SU-DHL-6 (cell line): ENCODE measurements at regions not wholly inside any gene's neighbourhood (a gene's known extent, or its start where the extent isn't known, plus 50 kb on each side); places are given as distances from the start of the nearest gene placed in this dataset.
"Not testable (repeated sequence)": the region's sequence is repeated elsewhere in the genome, so short reads cannot be mapped to it uniquely, and the experiment has no call there.

Experiments used
- H2AFZ ChIP-seq: fragments of 200-600 bp; sonication (generic); 2 replicates; pipeline ENCODE4 v1.6.1; 2014; ENCODE audit warnings: low read depth, mild to moderate bottlenecking, moderate library complexity, mixed read lengths, antibody characterized with exemption, low read length; ENCODE audit not compliant: severe bottlenecking
- H3F3A ChIP-seq: fragments of 200-600 bp; shearing (Covaris generic); 2 replicates; pipeline ENCODE4 v1.6.0; 2016; ENCODE audit warnings: antibody characterized with exemption, mild to moderate bottlenecking; ENCODE audit not compliant: insufficient read depth
- H3K27ac ChIP-seq: fragments of 200-600 bp; sonication (generic); 2 replicates; pipeline ENCODE4 v1.5.1; 2016; ENCODE audit warnings: low read depth, mild to moderate bottlenecking, low read length, moderate library complexity, mixed read lengths
- H3K27me3 ChIP-seq: fragments of 200-600 bp; sonication (generic), shearing (Covaris generic); 2 replicates; pipeline ENCODE4 v1.6.0; 2014; ENCODE audit warnings: mild to moderate bottlenecking, low read length
- H3K36me3 ChIP-seq: fragments of 200-600 bp; sonication (generic); 2 replicates; pipeline ENCODE4 v1.6.1; 2014; ENCODE audit warnings: mild to moderate bottlenecking, low read length, mixed read lengths
- H3K4me2 ChIP-seq: fragments of 300-600, 200-600 bp; shearing (Covaris generic), sonication (generic); 2 replicates; pipeline ENCODE4 v1.6.0; 2014; ENCODE audit warnings: low read length, low read depth, mild to moderate bottlenecking; ENCODE audit not compliant: poor library complexity, severe bottlenecking
- H3K4me3 ChIP-seq: fragments of 200-600 bp; sonication (generic); 2 replicates; pipeline ENCODE4 v1.5.1; 2014; ENCODE audit warnings: antibody characterized with exemption, low read length, mild to moderate bottlenecking, mixed read lengths; ENCODE audit not compliant: insufficient read depth, poor library complexity, severe bottlenecking
- H3K79me2 ChIP-seq: fragments of 200-600 bp; sonication (generic); 2 replicates; pipeline ENCODE4 v1.6.1; 2014; ENCODE audit warnings: mild to moderate bottlenecking, low read length, moderate library complexity; ENCODE audit not compliant: insufficient read depth
- H3K9ac ChIP-seq: fragments of 200-600 bp; sonication (generic); 2 replicates; pipeline ENCODE4 v1.7.0; 2014; ENCODE audit warnings: mild to moderate bottlenecking, low read length
- H3K9me2 ChIP-seq: fragments of 200-600 bp; sonication (generic); replicated peaks from 2 replicates; pipeline ENCODE4 v1.6.1; 2014; ENCODE audit warnings: low read length; ENCODE audit not compliant: insufficient read depth
- H3K9me3 ChIP-seq: fragments of 200-600 bp; sonication (generic); 2 replicates; pipeline ENCODE4 v1.6.1; 2014; ENCODE audit warnings: low read length, mixed read lengths; ENCODE audit not compliant: insufficient read depth
- H4K20me1 ChIP-seq: fragments of 200-600 bp; sonication (generic); 2 replicates; pipeline ENCODE4 v1.6.1; 2014; ENCODE audit warnings: low read depth, mild to moderate bottlenecking, antibody characterized with exemption, low read length, moderate library complexity, mixed read lengths
- EZH2phosphoT487 ChIP-seq: fragments of 200-600 bp; sonication (generic), shearing (Covaris generic); conservative IDR thresholded peaks from 2 replicates; pipeline ENCODE4 v1.6.1; 2018; ENCODE audit warnings: mild to moderate bottlenecking, antibody characterized with exemption, low read length, moderate library complexity, mixed read lengths
- TF ChIP-seq, protein P1 (sequence below): fragments of 200-600 bp; sonication (generic); IDR thresholded peaks from one replicate; pipeline ENCODE4 v1.5.1; 2017; ENCODE audit warnings: antibody characterized with exemption, mild to moderate bottlenecking, low read length, moderate library complexity; ENCODE audit not compliant: insufficient read depth, poor library complexity, severe bottlenecking

DNA sequence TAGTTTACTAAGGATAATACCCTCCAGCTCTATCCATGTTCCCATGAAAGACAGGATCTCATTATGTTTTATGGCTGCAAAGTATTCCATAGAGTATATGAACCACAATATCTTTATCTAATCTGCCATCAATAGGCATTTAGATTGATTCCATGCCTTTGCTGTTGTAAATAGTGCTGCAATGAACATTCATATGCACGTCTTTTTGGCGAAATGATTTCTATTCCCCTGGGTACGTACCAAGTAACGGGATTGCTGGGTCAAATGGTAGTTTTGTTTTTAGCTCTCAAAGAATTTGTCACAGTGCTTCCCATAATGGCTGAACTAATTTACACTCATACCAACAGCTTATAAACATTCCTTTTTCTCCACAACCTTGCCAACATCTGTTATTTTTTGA, 750.9 kb downstream of the BRINP3 start:
- no peaks in the 10 kb centered on the region for H3K27me3 ChIP-seq
- H3K36me3 ChIP-seq = no peaks in the 10 kb centered on the region
- no peaks in the 10 kb centered on the region for H3K9me3 ChIP-seq
- H3K4me3 ChIP-seq = no peak overlapping the region
- no peak overlapping the region for H3K27ac ChIP-seq
- no peak overlapping the region for H3K4me2 ChIP-seq
- H3F3A ChIP-seq = no peaks in the 10 kb centered on the region
- H3K79me2 ChIP-seq = no peaks in the 10 kb centered on the region
- no peaks in the 10 kb centered on the region for H3K9me2 ChIP-seq
- no peak overlapping the region for H3K9ac ChIP-seq
- H4K20me1 ChIP-seq = no peaks in the 10 kb centered on the region
- no peak for TF ChIP-seq EZH2phosphoT487
- TF ChIP-seq, protein P1, sequence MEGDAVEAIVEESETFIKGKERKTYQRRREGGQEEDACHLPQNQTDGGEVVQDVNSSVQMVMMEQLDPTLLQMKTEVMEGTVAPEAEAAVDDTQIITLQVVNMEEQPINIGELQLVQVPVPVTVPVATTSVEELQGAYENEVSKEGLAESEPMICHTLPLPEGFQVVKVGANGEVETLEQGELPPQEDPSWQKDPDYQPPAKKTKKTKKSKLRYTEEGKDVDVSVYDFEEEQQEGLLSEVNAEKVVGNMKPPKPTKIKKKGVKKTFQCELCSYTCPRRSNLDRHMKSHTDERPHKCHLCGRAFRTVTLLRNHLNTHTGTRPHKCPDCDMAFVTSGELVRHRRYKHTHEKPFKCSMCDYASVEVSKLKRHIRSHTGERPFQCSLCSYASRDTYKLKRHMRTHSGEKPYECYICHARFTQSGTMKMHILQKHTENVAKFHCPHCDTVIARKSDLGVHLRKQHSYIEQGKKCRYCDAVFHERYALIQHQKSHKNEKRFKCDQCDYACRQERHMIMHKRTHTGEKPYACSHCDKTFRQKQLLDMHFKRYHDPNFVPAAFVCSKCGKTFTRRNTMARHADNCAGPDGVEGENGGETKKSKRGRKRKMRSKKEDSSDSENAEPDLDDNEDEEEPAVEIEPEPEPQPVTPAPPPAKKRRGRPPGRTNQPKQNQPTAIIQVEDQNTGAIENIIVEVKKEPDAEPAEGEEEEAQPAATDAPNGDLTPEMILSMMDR = no peak
- no peak overlapping the region for H2AFZ ChIP-seq

DNA sequence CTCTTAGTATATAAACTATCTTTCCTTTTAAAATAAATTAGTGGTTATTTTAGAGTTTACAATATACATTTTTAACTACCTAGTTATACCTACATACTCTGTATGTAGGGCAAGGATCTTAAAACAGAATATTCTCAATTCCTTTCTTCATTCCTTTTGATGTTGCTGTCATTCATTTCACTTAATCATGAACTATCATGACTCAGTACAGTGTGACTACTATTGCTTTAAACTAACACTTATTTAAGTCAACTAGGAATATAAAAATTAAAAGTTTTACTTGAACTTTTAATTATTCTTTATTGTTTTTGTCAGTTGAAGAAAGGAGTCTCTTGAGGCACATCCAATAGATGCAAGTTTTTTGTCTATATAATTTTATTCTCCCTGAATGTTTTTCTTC, 726.4 kb downstream of the BRINP3 start:
- Histone ChIP-seq H3K4me3 (no peak overlapping the region), H3K4me2 (no peak overlapping the region)

DNA sequence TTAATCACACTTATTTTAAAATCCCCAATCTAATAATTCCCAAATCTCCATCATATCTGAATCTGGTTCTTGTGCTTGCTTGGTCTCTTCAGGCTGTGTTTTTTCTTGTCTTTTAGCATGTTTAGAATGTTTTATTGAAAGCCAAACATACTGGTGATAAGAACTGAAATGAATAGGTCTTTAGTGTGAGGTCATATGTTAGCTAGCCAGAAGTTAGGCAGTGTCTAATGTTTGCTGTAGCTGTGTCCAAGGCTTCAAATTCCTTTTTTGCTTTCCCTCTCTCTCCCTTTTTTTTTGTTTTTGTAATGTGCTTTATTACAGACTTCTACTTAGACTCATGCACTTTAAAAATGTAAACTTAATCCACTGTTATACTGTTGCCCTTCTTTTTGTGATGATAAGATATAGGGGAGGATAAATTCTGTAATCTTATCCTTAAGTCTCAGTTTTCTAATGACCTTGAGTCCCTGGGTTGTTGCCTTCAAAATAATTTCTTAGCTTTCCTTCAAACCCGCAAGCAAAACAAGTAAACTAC, 725.1 kb downstream of the BRINP3 start:
- no peak overlapping the region for H3K4me2 ChIP-seq
- TF ChIP-seq EZH2phosphoT487 = no peak
- TF ChIP-seq, protein P1 = no peak
- H3K36me3 ChIP-seq = no peaks in the 10 kb centered on the region
- no peaks in the 10 kb centered on the region for H3K27me3 ChIP-seq
- no peaks in the 10 kb centered on the region for H4K20me1 ChIP-seq
- H3K4me3 ChIP-seq = no peak overlapping the region
- H3K9ac ChIP-seq = no peak overlapping the region
- H3K79me2 ChIP-seq = no peaks in the 10 kb centered on the region
- H3F3A ChIP-seq = no peaks in the 10 kb centered on the region
- H3K27ac ChIP-seq = no peak overlapping the region
- H2AFZ ChIP-seq = no peak overlapping the region
- H3K9me3 ChIP-seq = no peaks in the 10 kb centered on the region
- H3K9me2 ChIP-seq = no peaks in the 10 kb centered on the region

More for the DNA sequence above, 726.4 kb downstream of the BRINP3 start:
- no peaks in the 10 kb centered on the region for H3K27me3 ChIP-seq
- no peak overlapping the region for H2AFZ ChIP-seq
- H3K9me3 ChIP-seq = no peaks in the 10 kb centered on the region
- no peaks in the 10 kb centered on the region for H3F3A ChIP-seq
- H3K9me2 ChIP-seq = no peaks in the 10 kb centered on the region
- H3K79me2 ChIP-seq = no peaks in the 10 kb centered on the region
- no peaks in the 10 kb centered on the region for H4K20me1 ChIP-seq
- no peak overlapping the region for H3K9ac ChIP-seq
- TF ChIP-seq, protein P1 = no peak
- TF ChIP-seq EZH2phosphoT487 = no peak
- H3K36me3 ChIP-seq = no peaks in the 10 kb centered on the region
- H3K27ac ChIP-seq = no peak overlapping the region

DNA sequence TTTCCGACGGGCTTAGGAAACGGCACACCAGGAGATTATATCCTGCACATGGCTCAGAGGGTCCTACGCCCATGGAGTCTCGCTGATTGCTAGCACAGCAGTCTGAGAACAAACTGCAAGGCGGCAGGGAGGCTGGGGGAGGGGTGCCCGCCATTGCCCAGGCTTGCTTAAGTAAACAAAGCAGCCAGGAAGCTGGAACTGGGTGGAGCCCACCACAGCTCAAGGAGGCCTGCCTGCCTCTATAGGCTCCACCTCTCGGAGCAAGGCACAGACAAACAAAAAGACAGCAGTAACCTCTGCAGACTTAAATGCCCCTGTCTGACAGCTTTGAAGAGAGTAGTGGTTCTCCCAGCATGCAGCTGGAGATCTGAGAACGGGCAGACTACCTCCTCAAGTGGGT, 722.6 kb downstream of the BRINP3 start:
- not testable (repeated sequence) for H3K36me3 ChIP-seq, H3K4me3 ChIP-seq, H3K79me2 ChIP-seq, H2AFZ ChIP-seq, H3K4me2 ChIP-seq, H3K9me3 ChIP-seq, H3K27ac ChIP-seq, H3K9me2 ChIP-seq, H4K20me1 ChIP-seq, H3K9ac ChIP-seq, H3K27me3 ChIP-seq, H3F3A ChIP-seq
